Bronchial epithelial cell (primary cell): ENCODE measurements at regions not wholly inside any gene's neighbourhood (a gene's known extent, or its start where the extent isn't known, plus 50 kb on each side); places are given as distances from the start of the nearest gene placed in this dataset.

ENCODE experiments used
- DNase-seq: peaks from one replicate; pipeline ENCODE4 v3.0.0-alpha.2; 2010; ENCODE audit warnings: low read depth
- FAIRE-seq: peaks from 2 replicates; lab custom pipeline; 2011; peaks lifted over from hg19 to GRCh38; lab: Jason Lieb, UNC
- H3K27me3 ChIP-seq: 2 replicates; pipeline ENCODE4 v1.5.1; 2011; ENCODE audit warnings: low read length; ENCODE audit not compliant: control insufficient read depth, insufficient read depth
- H3K36me3 ChIP-seq: 2 replicates; pipeline ENCODE4 v1.5.1; 2011; ENCODE audit warnings: low read length; ENCODE audit not compliant: control insufficient read depth, insufficient read depth
- H3K4me3 ChIP-seq: 2 replicates; pipeline ENCODE4 v1.5.1; 2011; ENCODE audit warnings: mild to moderate bottlenecking, low read depth, low read length, control low read depth
- CTCF ChIP-seq: IDR thresholded peaks from 2 replicates; pipeline ENCODE4 v1.5.1; 2011; ENCODE audit warnings: mild to moderate bottlenecking, moderate library complexity, low read length, control low read depth, inconsistent platforms; ENCODE audit not compliant: insufficient read depth, severe bottlenecking

- no peak for TF ChIP-seq CTCF
- Histone ChIP-seq H3K27me3 (no peaks in the 10 kb centered on the region), H3K36me3 (no peaks in the 10 kb centered on the region), H3K4me3 (no peak overlapping the region)
- FAIRE-seq (no peak), DNase-seq (no peak)
These were observed 176.9 kb upstream of the GK2 start for GRCh38 chr4:79584902-79585301.

DNA sequence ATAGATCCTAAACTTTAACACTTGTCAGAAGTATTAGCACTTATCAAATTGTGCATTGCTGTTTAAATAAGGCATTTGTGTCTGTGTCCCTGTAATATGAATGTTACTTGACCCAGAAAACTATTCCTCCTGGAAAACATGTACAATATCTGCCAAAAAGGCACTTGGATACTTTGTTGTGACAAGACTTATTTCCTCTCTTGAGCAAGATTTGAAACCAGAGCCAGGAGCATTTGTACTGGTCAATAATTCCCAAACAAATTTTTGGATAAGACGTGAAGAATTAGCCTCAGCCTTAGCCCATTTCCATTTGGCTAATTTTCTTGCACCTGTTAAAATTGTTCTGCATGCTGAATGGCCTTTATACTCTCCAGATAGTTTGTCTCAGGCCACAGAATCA, 176.3 kb upstream of the GK2 start:
- no peaks in the 10 kb centered on the region for H3K36me3 ChIP-seq
- H3K4me3 ChIP-seq, result no peak overlapping the region
- no peak for TF ChIP-seq CTCF
- FAIRE-seq, result no peak
- no peaks in the 10 kb centered on the region for H3K27me3 ChIP-seq
- DNase-seq, result no peak

DNA sequence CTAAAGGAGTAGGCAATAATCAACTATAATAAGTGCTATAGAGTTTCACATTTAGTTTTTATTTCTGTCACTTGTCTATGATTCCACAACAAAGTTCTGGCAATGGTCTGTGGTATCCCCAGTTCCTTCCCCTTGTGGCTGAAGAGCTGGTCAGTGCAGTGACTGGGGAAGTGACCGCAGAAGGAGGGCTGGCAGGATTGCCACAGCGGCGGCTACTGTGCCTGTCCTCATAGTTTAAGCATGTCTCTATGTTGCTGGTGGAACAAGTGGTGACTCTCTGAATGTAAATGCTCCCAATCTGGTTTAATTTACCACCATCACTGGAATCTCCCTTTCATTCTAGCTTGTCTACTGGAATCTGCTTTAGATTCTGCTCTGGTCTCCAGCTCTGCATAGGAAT, 170.6 kb upstream of the GK2 start:
- H3K4me3 ChIP-seq, result no peak overlapping the region
- H3K36me3 ChIP-seq, result no peaks in the 10 kb centered on the region
- TF ChIP-seq CTCF, result no peak
- FAIRE-seq (no peak), DNase-seq (no peak)
- H3K27me3 ChIP-seq, result peaks cover 1% of the 10 kb centered on the region

DNA sequence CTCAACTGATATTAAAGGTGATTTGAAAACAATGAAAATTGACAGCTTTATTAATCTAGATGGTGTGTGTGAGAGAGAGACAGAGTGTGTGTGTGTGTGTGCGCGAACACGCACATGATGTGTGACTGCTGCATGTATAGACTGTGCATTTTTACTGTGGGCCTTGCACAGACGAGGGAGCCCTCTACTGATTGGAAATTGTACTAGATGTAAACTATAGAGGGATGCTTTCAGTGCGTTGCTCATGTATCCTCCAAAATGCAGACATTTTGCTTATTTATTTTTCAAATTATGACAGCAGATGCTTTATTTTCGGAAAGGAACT, 168.4 kb upstream of the GK2 start:
- peak; percentile 32 for FAIRE-seq
- TF ChIP-seq CTCF, result peak; percentile 59
- H3K27me3 ChIP-seq, result peaks cover 1% of the 10 kb centered on the region
- no peaks in the 10 kb centered on the region for H3K36me3 ChIP-seq
- DNase-seq, result peak; percentile 43
- no peak overlapping the region for H3K4me3 ChIP-seq

DNA sequence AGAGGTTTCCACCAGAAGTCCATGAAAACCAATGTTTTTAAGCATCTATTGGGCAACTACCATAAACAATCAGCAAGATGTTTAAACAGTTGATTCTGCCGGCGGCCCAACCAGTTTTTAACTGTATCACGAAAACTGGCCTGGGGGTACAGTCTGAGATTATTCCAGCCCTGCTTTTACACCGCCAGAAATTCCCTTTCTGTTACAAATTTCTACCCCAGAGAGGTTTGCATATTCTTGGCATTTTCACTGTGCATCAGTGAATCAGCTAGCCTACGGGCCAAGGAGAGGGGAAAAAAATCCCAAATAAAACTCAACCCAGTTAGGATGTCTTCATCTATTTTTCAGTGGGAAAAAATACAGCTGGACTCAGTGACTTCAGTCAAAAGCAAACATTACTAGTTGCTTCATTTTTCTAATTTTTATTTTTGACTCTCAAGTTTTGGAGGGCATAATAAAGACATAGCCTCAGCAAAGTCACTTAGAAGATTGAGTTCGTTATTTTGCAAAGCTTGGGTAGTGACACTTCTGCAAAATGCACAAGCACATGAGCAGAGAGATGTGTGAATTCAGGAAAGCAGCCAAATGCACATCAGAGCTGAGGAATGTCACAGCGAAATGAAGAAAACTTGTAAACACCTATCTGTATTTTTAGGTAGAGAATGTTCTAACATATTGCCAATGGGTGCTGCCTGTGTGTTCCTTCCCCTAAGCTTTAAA, 167.8 kb upstream of the GK2 start:
- no peaks in the 10 kb centered on the region for H3K36me3 ChIP-seq
- peaks cover 1% of the 10 kb centered on the region for H3K27me3 ChIP-seq
- TF ChIP-seq CTCF, result no peak
- DNase-seq (no peak), FAIRE-seq (no peak)
- H3K4me3 ChIP-seq, result no peak overlapping the region

GRCh38 chr4:79574741-79575451, 166.9 kb upstream of the GK2 start:
- H3K36me3 ChIP-seq, result no peaks in the 10 kb centered on the region
- no peak overlapping the region for H3K4me3 ChIP-seq
- no peak for TF ChIP-seq CTCF
- DNase-seq, result no peak
- peaks cover 1% of the 10 kb centered on the region for H3K27me3 ChIP-seq
- FAIRE-seq, result no peak
